HG03025 (cell line): ENCODE measurements at regions not wholly inside any gene's neighbourhood (a gene's known extent, or its start where the extent isn't known, plus 50 kb on each side); places are given as distances from the start of the nearest gene placed in this dataset.

Source experiments
- ATAC-seq: cut with Tn5 transposase; IDR thresholded peaks from one replicate; pipeline ENCODE4 v1.9.1; 2021; ENCODE audit warnings: mild to moderate bottlenecking, moderate library complexity; ENCODE audit not compliant: unreplicated experiment, low FRiP score

- ATAC-seq = no peak
Observed at GRCh38 chr11:122355968-122356367, 240.0 kb upstream of the BLID start.

GRCh38 chr11:122354025-122354697 lies 238.1 kb upstream of the BLID start:
- ATAC-seq = no peak

DNA sequence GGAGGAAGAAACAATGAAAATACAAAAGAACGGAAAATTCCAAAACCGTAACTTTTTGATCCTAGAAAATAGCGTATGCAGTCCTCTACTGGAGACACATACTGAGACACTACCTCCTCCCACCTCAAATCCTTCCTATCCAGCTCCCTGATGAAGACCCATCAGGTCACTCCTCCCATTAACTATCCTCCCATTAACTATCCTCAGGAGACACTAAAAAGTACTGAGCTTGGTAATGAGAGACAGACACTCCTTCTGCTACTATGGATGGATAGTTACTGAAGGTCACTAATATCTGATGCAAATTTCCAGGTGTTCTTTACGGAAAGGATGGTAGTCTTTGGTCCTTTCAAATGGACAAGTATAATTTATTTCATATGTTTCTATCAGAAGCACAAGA lies 237.5 kb upstream of the BLID start:
- ATAC-seq = no peak

GRCh38 chr11:122348659-122349409 lies 232.8 kb upstream of the BLID start:
- ATAC-seq = no peak

GRCh38 chr11:122346006-122346405 lies 230.0 kb upstream of the BLID start:
- no peak for ATAC-seq

DNA sequence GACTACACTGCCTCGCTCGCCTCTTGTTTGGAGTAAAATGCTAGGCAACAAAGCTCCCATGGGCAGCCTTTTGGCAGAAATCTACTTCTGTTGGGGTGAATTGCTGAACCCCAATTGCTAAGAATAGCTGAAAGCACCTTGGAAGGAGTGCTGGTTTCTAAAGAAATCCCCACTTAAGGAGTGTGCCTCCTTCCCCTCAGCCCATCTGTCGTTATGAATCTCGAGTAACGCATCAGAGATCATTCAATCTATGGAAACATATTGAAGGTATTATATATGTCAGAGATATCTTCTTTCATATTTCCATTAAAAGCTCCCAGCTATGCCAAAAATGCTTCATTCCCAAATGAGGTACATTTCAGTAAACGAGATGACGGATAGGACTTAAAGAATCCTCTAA lies 229.6 kb upstream of the BLID start:
- ATAC-seq = no peak

- no peak for ATAC-seq
Observed at GRCh38 chr11:122344215-122344614, 228.2 kb upstream of the BLID start.

DNA sequence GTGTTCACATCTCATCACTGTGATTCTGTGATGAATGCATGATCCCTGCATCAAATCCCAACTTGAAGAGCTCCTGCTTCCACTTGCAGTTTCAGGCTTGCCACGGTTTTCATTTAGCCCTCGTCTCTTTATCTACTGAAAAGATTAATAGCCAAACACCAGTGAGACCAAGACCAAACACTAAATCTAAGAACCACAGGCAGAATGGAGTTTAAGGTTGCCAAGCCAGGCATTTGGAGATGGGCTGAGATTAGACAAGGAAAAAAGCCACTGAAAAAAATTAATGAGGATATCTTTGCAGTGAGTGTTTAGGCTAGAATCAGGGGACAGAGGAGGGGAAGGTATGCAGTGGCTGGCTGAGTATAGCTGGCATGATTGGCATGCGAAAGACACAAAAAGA lies 227.2 kb upstream of the BLID start:
- no peak for ATAC-seq

GRCh38 chr11:122342089-122342744 lies 226.2 kb upstream of the BLID start:
- no peak for ATAC-seq

DNA sequence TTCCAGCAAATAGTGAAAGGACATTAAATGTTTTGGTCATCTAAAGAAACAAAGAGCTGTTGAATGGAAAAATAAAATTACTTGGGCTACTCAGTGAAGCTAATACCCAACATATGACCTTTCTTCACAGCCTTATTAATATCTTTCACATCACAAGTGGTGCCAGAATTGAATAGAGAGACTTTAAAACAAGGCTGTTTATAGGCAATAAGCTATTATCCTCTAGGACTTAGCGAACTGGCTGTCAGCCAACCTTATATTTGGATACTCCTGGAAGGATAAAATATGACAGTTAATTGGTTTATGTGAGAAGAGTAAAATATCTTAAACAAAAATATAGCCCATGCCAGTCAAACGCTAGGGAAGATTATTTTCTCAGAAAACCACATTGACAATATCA lies 225.5 kb upstream of the BLID start:
- ATAC-seq = no peak

DNA sequence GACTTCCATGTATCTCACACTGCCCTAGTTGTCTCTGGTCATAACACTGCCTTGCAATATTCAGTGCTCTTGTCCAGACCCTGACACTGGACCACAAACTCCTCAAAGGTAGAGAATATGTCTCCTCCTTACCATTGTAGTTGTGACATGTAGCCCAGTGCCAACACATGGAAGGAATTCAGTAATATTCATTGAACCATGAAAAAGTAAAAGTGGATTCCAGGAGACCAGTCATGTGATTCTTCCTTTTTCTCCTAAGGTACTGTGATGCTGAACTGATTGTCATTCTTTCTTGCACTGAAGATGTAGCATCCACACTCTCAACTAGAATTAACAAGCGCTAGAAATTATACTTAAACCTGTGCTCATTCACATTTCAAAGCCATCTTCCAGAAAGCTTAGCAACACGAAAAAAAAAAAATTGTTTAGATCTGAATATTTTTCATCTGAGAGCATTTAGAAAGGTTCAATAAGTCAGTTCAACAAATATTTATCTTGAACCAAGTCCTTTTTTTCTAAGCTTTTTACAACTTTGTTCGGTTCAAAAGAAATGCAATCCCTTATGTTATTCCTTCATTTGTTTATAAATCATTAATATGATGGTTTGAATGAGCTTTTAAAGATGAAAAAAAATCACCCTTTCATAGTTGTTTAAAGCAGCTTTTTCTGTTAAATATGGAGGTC lies 224.7 kb upstream of the BLID start:
- no peak for ATAC-seq

GRCh38 chr11:122339436-122340060 lies 223.5 kb upstream of the BLID start:
- ATAC-seq = no peak

DNA sequence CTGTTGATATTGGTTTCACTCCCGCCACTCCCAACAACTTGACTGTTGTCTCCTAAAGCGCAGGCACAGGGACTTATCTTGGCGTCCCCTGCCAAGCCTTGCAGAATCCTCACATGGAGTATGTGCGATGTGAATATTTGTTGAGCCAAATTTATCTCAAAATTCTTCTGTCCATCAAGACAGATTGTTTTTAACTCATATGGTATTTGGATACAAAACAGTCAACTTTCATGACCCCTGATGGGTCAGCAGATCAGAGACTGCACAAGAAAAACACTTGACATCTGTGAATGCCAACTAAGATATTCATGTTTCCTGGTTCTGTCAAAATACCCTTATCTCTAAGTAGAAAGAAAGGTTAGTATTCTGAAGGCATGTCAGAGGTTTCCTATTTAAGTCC lies 221.7 kb upstream of the BLID start:
- no peak for ATAC-seq

DNA sequence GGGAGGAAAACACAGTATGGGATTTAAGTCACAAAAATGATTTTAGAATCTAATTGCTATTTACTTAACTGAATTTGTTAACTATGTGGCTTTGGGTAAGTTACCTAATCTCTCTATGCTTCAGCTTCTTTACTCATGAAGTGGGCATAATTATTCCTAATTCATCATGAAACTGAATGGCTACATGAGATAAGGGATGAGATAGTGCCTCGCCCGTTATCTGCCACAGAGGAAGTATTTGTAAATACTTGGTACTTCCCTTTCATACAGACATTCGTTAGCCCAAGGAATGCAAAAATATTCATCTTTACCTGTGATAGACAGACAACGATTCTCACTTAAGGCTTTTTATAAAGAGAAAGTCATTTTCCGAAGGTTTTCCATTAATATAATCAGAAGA lies 221.2 kb upstream of the BLID start:
- no peak for ATAC-seq

DNA sequence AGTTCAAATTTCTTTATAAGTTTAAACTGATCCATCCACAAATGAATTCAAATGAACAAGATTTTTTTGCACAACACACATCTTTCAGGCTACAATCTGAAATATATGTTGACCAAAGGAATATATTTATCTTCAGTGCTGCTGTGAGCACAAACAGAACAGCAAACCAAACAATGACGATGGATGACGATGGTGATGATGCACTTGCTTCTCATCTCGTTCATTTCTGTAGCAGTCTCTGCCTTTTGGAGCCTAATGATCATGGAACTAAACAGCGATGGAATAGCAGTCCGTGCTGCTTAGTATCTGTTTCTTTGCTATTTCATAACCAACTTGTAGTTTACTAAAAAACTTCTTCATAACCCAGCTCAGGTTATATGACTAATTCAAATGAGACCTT lies 220.7 kb upstream of the BLID start:
- ATAC-seq = no peak

- no peak for ATAC-seq
Observed at GRCh38 chr11:122334546-122335339, 218.7 kb upstream of the BLID start.

DNA sequence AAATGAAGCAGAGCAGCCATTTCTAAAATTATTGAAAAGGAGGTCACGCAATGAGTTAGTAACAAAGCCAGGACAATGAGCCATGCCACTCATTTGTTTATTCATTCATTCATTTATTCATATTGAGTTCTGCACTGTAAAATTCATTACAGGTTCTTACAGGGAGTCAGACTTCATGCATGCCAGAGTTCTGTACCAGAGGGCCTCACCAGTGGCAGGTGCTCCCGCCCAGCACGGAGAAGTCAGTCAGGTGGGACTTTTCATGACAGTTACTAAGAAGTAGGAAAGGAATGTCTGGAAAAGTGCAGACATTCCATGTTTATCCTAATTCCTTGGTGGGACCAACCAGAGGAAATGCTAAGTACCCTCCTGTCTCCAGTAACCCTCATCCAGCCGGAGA lies 217.5 kb upstream of the BLID start:
- no peak for ATAC-seq

DNA sequence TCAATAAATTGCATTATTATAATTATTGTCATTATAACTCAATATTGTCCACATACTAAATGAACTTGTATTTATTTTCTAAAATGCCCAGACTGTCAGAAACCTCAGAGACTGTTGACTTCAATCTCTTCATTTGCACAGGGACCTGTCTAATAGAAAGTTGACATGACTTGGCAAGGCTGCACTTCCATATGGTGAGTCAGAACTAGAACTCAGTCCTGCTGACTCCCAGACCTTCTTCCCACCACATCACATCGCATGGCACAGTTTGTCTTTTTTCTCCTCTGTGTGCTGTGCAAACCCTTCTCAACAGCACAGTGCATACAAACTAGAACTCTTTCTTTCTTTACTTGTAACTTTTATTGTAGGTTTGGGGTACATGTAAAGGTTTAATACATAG lies 215.1 kb upstream of the BLID start:
- ATAC-seq = no peak

DNA sequence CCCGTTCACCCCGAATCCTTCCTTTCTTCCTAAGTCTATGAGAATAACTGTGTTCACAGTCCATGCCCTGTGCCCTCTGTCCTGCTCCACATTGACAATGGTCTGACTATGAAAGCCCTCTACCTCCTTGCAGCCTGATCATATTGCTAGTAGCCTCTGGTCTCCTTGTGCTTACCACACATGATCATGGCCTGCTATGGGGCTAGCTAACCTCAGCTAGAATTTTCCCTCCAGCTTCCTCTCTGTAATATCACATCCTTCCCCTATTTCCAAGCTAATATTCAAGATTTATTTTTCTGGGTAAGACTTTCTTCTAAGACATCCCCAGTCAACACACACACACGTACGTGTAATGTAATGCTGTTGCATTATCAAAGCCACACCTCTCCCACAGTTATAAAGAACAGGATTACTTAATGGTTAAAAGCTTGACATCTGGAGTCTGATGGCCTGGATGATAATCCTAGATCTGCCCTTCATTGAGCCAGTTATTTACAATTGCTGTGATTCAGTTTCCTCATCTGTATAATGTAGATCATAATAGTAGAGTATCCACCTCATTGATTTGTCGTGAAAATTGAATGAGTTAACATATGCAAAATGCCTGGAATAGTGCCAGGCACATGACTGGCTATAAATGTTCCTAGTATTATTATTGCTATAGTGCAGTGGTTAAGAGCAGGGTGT lies 214.4 kb upstream of the BLID start:
- no peak for ATAC-seq
